GM12872 (cell line): ENCODE measurements at regions not wholly inside any gene's neighbourhood (a gene's known extent, or its start where the extent isn't known, plus 50 kb on each side); places are given as distances from the start of the nearest gene placed in this dataset.

ENCODE experiments used
- CTCF ChIP-seq: IDR thresholded peaks from 3 replicates; pipeline ENCODE4 v1.5.1; 2011; ENCODE audit warnings: low read depth, mild to moderate bottlenecking, low read length, moderate library complexity; ENCODE audit not compliant: insufficient read depth

GRCh38 chr6:148242180-148242579 is 100.5 kb upstream of the SASH1 start:
- no peak for TF ChIP-seq CTCF

- no peak for TF ChIP-seq CTCF
Measured at GRCh38 chr6:148244217-148244935, 98.3 kb upstream of the SASH1 start.

- no peak for TF ChIP-seq CTCF
Measured at GRCh38 chr6:148247386-148248063, 95.1 kb upstream of the SASH1 start.

GRCh38 chr6:148249160-148249559 is 93.5 kb upstream of the SASH1 start:
- TF ChIP-seq CTCF = no peak

GRCh38 chr6:148249679-148250375 is 92.8 kb upstream of the SASH1 start:
- TF ChIP-seq CTCF = no peak

GRCh38 chr6:148250975-148251685 is 91.5 kb upstream of the SASH1 start:
- peak; percentile 25; the same call in 1 of the 3 replicates for TF ChIP-seq CTCF

- no peak for TF ChIP-seq CTCF
Measured at GRCh38 chr6:148251891-148252290, 90.7 kb upstream of the SASH1 start.
